HG03378 (cell line): ENCODE measurements at regions not wholly inside any gene's neighbourhood (a gene's known extent, or its start where the extent isn't known, plus 50 kb on each side); places are given as distances from the start of the nearest gene placed in this dataset.
A peak's percentile ranks its signal among the peaks of the same experiment; 100 is the strongest.

Source experiments
- ATAC-seq: cut with Tn5 transposase; IDR thresholded peaks from one replicate; pipeline ENCODE4 v1.9.1; 2021; ENCODE audit warnings: mild to moderate bottlenecking, moderate library complexity; ENCODE audit not compliant: unreplicated experiment

GRCh38 chr13:105058517-105058916, 1476.9 kb downstream of the EFNB2 start:
- no peak for ATAC-seq

GRCh38 chr13:105052711-105053110, 1482.8 kb downstream of the EFNB2 start:
- no peak for ATAC-seq

- no peak for ATAC-seq
Observed at GRCh38 chr13:105050686-105051085, 1484.8 kb downstream of the EFNB2 start.

GRCh38 chr13:105048677-105049076, 1486.8 kb downstream of the EFNB2 start:
- ATAC-seq = peak; percentile 99

- no peak for ATAC-seq
Observed at GRCh38 chr13:105047676-105048295, 1487.7 kb downstream of the EFNB2 start.

GRCh38 chr13:105037110-105037509, 1498.4 kb downstream of the EFNB2 start:
- ATAC-seq = no peak

GRCh38 chr13:105035092-105035491, 1500.4 kb downstream of the EFNB2 start:
- ATAC-seq = no peak

- no peak for ATAC-seq
Observed at GRCh38 chr13:105033999-105034398, 1501.5 kb downstream of the EFNB2 start.

GRCh38 chr13:105031306-105031705, 1504.2 kb downstream of the EFNB2 start:
- ATAC-seq = no peak

- no peak for ATAC-seq
Observed at GRCh38 chr13:105030851-105031250, 1504.6 kb downstream of the EFNB2 start.

GRCh38 chr13:105019073-105019472, 1516.4 kb downstream of the EFNB2 start:
- ATAC-seq = no peak

GRCh38 chr13:105016266-105016665, 1519.2 kb downstream of the EFNB2 start:
- no peak for ATAC-seq

- ATAC-seq = no peak
Observed at GRCh38 chr13:105008604-105009003, 1526.9 kb downstream of the EFNB2 start.

- no peak for ATAC-seq
Observed at GRCh38 chr13:105007166-105007808, 1528.2 kb downstream of the EFNB2 start.

GRCh38 chr13:104996022-104996421, 1539.4 kb downstream of the EFNB2 start:
- ATAC-seq = no peak

GRCh38 chr13:104993708-104994107, 1541.8 kb downstream of the EFNB2 start:
- ATAC-seq = no peak

- no peak for ATAC-seq
Observed at GRCh38 chr13:104987621-104988020, 1547.8 kb downstream of the EFNB2 start.

- peak; percentile 88 for ATAC-seq
Observed at GRCh38 chr13:104984296-104984818, 1551.1 kb downstream of the EFNB2 start.

GRCh38 chr13:104983601-104984000, 1551.9 kb downstream of the EFNB2 start:
- no peak for ATAC-seq

GRCh38 chr13:104980586-104980985, 1554.9 kb downstream of the EFNB2 start:
- no peak for ATAC-seq

- no peak for ATAC-seq
Observed at GRCh38 chr13:104979281-104980030, 1556.0 kb downstream of the EFNB2 start.

GRCh38 chr13:104976986-104977385, 1558.5 kb downstream of the EFNB2 start:
- ATAC-seq = no peak
